Kidney epithelial cell (primary cell): ENCODE measurements at regions not wholly inside any gene's neighbourhood (a gene's known extent, or its start where the extent isn't known, plus 50 kb on each side); places are given as distances from the start of the nearest gene placed in this dataset.

ENCODE experiments used
- DNase-seq: peaks from one replicate; pipeline ENCODE4 v3.0.0-alpha.2; 2010; ENCODE audit warnings: low read depth
- H3K27me3 ChIP-seq: 2 replicates; pipeline ENCODE4 v1.6.0; 2011; ENCODE audit warnings: low read length; ENCODE audit not compliant: control insufficient read depth, insufficient read depth
- H3K36me3 ChIP-seq: 2 replicates; pipeline ENCODE4 v1.5.1; 2011; ENCODE audit warnings: low read length; ENCODE audit not compliant: control insufficient read depth, insufficient read depth
- H3K4me3 ChIP-seq: 2 replicates; pipeline ENCODE4 v1.5.1; 2011; ENCODE audit warnings: low read depth, mild to moderate bottlenecking, control low read depth, low read length
- CTCF ChIP-seq: IDR thresholded peaks from 2 replicates; pipeline ENCODE4 v1.5.1; 2011; ENCODE audit warnings: mild to moderate bottlenecking, moderate library complexity, low read length, control low read depth, inconsistent platforms; ENCODE audit not compliant: insufficient read depth, poor library complexity, severe bottlenecking

GRCh38 chr5:14069021-14069420 lies 74.1 kb upstream of the TRIO start:
- no peaks in the 10 kb centered on the region for H3K27me3 ChIP-seq
- H3K36me3 ChIP-seq, result no peaks in the 10 kb centered on the region
- no peak overlapping the region for H3K4me3 ChIP-seq
- no peak for DNase-seq
- no peak for TF ChIP-seq CTCF

GRCh38 chr5:14068136-14068535 lies 75.0 kb upstream of the TRIO start:
- no peak for DNase-seq
- no peak for TF ChIP-seq CTCF
- no peak overlapping the region for H3K4me3 ChIP-seq
- no peaks in the 10 kb centered on the region for H3K27me3 ChIP-seq
- H3K36me3 ChIP-seq, result no peaks in the 10 kb centered on the region

- Histone ChIP-seq H3K36me3 (no peaks in the 10 kb centered on the region), H3K4me3 (no peak overlapping the region), H3K27me3 (no peaks in the 10 kb centered on the region)
- no peak for TF ChIP-seq CTCF
- DNase-seq, result peak; percentile 39
Measured at GRCh38 chr5:14066326-14066725, 76.8 kb upstream of the TRIO start.

GRCh38 chr5:14064841-14065240 lies 78.3 kb upstream of the TRIO start:
- Histone ChIP-seq H3K4me3 (no peak overlapping the region), H3K27me3 (no peaks in the 10 kb centered on the region), H3K36me3 (no peaks in the 10 kb centered on the region)
- TF ChIP-seq CTCF, result no peak
- peak; percentile 65 for DNase-seq

GRCh38 chr5:14063691-14064090 lies 79.5 kb upstream of the TRIO start:
- Histone ChIP-seq H3K4me3 (no peak overlapping the region), H3K36me3 (no peaks in the 10 kb centered on the region), H3K27me3 (no peaks in the 10 kb centered on the region)
- TF ChIP-seq CTCF, result no peak
- DNase-seq, result no peak

GRCh38 chr5:14063138-14063537 lies 80.0 kb upstream of the TRIO start:
- Histone ChIP-seq H3K27me3 (no peaks in the 10 kb centered on the region), H3K4me3 (no peak overlapping the region), H3K36me3 (no peaks in the 10 kb centered on the region)
- DNase-seq, result no peak
- no peak for TF ChIP-seq CTCF
